ENCODE measurements at regions not wholly inside any gene's neighbourhood (a gene's known extent, or its start where the extent isn't known, plus 50 kb on each side); places are given as distances from the start of the nearest gene placed in this dataset.

DNA sequence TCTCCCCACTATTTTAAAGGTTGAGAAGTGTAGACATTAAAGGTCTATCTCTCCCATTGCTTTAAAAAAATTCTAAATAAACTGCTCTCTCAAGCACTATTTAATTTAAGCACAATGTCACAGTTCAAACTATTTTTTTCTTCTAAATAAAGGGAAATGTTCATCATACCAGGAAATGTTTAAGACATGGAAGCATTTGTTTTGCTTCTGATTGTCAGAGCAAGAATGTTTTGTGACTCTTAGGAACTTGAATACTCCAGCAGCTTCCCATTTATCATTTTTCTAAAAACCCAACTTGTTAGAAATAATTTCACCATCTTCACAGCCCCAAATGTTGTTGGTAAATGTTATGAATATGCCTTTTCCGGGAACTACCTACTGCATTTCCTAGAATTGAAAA is 121.8 kb upstream of the NTF3 start:
- CTCF ChIA-PET = no interaction called here
- Histone ChIP-seq H3K4me2 (ENCODE audit: low read length) (no peak overlapping the region), H3K36me3 (ENCODE audit: low read depth, low read length) (no peaks in the 10 kb centered on the region), H3K79me2 (ENCODE audit: low read length) (no peaks in the 10 kb centered on the region), H3K9ac (ENCODE audit: low read length) (no peak overlapping the region), H2AFZ (ENCODE audit: low read length) (no peak overlapping the region), H3K9me3 (ENCODE audit: low read length) (no peaks in the 10 kb centered on the region), H3K27me3 (ENCODE audit: low read length) (no peaks in the 10 kb centered on the region), H3K4me1 (ENCODE audit: insufficient read depth, low read length) (no peaks in the 10 kb centered on the region), H3F3A (ENCODE audit: low read length, unreplicated experiment) (no peaks in the 10 kb centered on the region), H4K20me1 (ENCODE audit: low read length) (no peaks in the 10 kb centered on the region), H3K27ac (ENCODE audit: low read length) (no peak overlapping the region), H3K9me2 (replicated peaks; ENCODE audit: low read length) (no peaks in the 10 kb centered on the region), H3K4me3 (ENCODE audit: low read length) (no peak overlapping the region)
- POLR2A ChIA-PET (ENCODE audit: unreplicated experiment) = no interaction called here
- DNase-seq (no peak), ATAC-seq (no peak)
- intact Hi-C loops (cut with micrococcal nuclease) = no loop called here
- no TSS peak for BruUV-seq (replicated peaks)
- TF ChIP-seq EZH2 (IDR thresholded peaks at IDR 0.05; ENCODE audit: low read length, unreplicated experiment) (no peak), EZH2phosphoT487 (IDR thresholded peaks at IDR 0.05; ENCODE audit: borderline replicate concordance, low read length) (no peak)
- TF ChIP-seq, protein P1, sequence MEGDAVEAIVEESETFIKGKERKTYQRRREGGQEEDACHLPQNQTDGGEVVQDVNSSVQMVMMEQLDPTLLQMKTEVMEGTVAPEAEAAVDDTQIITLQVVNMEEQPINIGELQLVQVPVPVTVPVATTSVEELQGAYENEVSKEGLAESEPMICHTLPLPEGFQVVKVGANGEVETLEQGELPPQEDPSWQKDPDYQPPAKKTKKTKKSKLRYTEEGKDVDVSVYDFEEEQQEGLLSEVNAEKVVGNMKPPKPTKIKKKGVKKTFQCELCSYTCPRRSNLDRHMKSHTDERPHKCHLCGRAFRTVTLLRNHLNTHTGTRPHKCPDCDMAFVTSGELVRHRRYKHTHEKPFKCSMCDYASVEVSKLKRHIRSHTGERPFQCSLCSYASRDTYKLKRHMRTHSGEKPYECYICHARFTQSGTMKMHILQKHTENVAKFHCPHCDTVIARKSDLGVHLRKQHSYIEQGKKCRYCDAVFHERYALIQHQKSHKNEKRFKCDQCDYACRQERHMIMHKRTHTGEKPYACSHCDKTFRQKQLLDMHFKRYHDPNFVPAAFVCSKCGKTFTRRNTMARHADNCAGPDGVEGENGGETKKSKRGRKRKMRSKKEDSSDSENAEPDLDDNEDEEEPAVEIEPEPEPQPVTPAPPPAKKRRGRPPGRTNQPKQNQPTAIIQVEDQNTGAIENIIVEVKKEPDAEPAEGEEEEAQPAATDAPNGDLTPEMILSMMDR (conservative IDR thresholded peaks at IDR 0.05; ENCODE audit: low read depth, low read length) = no peak

DNA sequence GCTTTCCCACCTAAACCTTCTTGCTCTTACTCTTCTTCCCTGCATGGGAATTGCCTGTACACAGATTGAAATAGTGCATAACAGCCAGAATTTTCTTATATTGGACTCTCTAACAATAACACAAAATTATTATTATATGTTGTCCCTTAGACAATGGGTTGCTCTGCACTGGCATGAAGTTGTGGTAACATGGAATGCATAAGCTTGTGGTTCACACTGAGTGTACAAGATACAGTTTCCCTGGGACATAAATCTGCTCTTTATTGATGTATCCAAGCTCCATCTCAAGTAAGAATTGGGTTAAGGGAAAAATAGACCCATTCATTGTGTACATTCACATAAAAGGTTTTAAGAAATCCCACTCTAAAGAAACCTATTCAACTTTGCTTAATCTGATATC is 114.4 kb upstream of the NTF3 start:
- Histone ChIP-seq H3K9me2 (replicated peaks; ENCODE audit: low read length) (no peaks in the 10 kb centered on the region), H3K4me3 (ENCODE audit: low read length) (no peak overlapping the region), H3K27ac (ENCODE audit: low read length) (no peak overlapping the region), H3K4me1 (ENCODE audit: insufficient read depth, low read length) (no peaks in the 10 kb centered on the region), H3K4me2 (ENCODE audit: low read length) (no peak overlapping the region), H3K79me2 (ENCODE audit: low read length) (no peaks in the 10 kb centered on the region), H2AFZ (ENCODE audit: low read length) (no peak overlapping the region), H3F3A (ENCODE audit: low read length, unreplicated experiment) (no peaks in the 10 kb centered on the region), H3K9me3 (ENCODE audit: low read length) (no peaks in the 10 kb centered on the region), H4K20me1 (ENCODE audit: low read length) (no peaks in the 10 kb centered on the region), H3K36me3 (ENCODE audit: low read depth, low read length) (no peaks in the 10 kb centered on the region), H3K27me3 (ENCODE audit: low read length) (no peaks in the 10 kb centered on the region), H3K9ac (ENCODE audit: low read length) (no peak overlapping the region)
- no peak for TF ChIP-seq EZH2phosphoT487 (IDR thresholded peaks at IDR 0.05; ENCODE audit: borderline replicate concordance, low read length)
- no peak for TF ChIP-seq EZH2 (IDR thresholded peaks at IDR 0.05; ENCODE audit: low read length, unreplicated experiment)
- TF ChIP-seq, protein P1 (conservative IDR thresholded peaks at IDR 0.05; ENCODE audit: low read depth, low read length) = no peak
- CTCF ChIA-PET = no interaction called here
- ATAC-seq (no peak), DNase-seq (no peak)
- BruUV-seq (replicated peaks) = no TSS peak
- intact Hi-C loops (cut with micrococcal nuclease) = no loop called here
- POLR2A ChIA-PET (ENCODE audit: unreplicated experiment) = no interaction called here

DNA sequence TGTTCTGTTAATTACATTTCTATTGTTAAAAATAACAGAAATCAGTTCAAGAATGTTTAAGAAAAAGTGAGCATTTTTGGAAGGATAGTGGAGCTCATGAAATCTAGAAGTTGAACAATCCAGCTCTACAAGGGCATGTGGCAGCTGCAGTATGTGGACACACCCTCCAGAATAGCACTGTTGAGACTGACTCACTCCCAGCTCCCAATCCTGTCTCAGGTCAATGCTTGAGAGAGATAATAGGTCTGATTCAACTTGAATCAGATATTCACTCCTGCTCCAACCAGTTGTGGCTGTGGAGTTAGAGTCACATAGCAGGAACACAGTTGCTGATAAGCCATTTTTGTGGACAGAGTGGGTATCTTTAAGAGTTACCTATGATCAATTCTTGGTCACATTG is 113.0 kb upstream of the NTF3 start:
- no peaks in the 10 kb centered on the region for H3K9me2 ChIP-seq (replicated peaks; ENCODE audit: low read length)
- H3K36me3 ChIP-seq (ENCODE audit: low read depth, low read length) = no peaks in the 10 kb centered on the region
- ChIA-PET CTCF (no interaction called here), POLR2A (ENCODE audit: unreplicated experiment) (no interaction called here)
- no peaks in the 10 kb centered on the region for H3K27me3 ChIP-seq (ENCODE audit: low read length)
- DNase-seq = peak; percentile 31
- no peak overlapping the region for H3K27ac ChIP-seq (ENCODE audit: low read length)
- intact Hi-C loops (cut with micrococcal nuclease) = no loop called here
- no peaks in the 10 kb centered on the region for H3K4me1 ChIP-seq (ENCODE audit: insufficient read depth, low read length)
- H3K79me2 ChIP-seq (ENCODE audit: low read length) = no peaks in the 10 kb centered on the region
- no peaks in the 10 kb centered on the region for H4K20me1 ChIP-seq (ENCODE audit: low read length)
- no peak overlapping the region for H3K9ac ChIP-seq (ENCODE audit: low read length)
- no peak for ATAC-seq
- H3F3A ChIP-seq (ENCODE audit: low read length, unreplicated experiment) = no peaks in the 10 kb centered on the region
- H3K4me2 ChIP-seq (ENCODE audit: low read length) = no peak overlapping the region
- H3K4me3 ChIP-seq (ENCODE audit: low read length) = no peak overlapping the region
- no TSS peak for BruUV-seq (replicated peaks)
- no peak for TF ChIP-seq EZH2phosphoT487 (IDR thresholded peaks at IDR 0.05; ENCODE audit: borderline replicate concordance, low read length)
- TF ChIP-seq, protein P1 (conservative IDR thresholded peaks at IDR 0.05; ENCODE audit: low read depth, low read length) = no peak
- TF ChIP-seq EZH2 (IDR thresholded peaks at IDR 0.05; ENCODE audit: low read length, unreplicated experiment) = no peak
- H3K9me3 ChIP-seq (ENCODE audit: low read length) = no peaks in the 10 kb centered on the region
- no peak overlapping the region for H2AFZ ChIP-seq (ENCODE audit: low read length)
